Stimulated activated CD4-positive, alpha-beta T cell treated with anti-CD3 and anti-CD28 coated beads, TNF-alpha, amount 100 ng/mL, for 4 hours (primary cell): ENCODE measurements at regions not wholly inside any gene's neighbourhood (a gene's known extent, or its start where the extent isn't known, plus 50 kb on each side); places are given as distances from the start of the nearest gene placed in this dataset.

Source experiments
- DNase-seq, 3 experiments: peaks; one replicate each; pipeline ENCODE4 v3.0.0-alpha.2; 2020; ENCODE audit warnings: low read depth in 3 of 3

DNA sequence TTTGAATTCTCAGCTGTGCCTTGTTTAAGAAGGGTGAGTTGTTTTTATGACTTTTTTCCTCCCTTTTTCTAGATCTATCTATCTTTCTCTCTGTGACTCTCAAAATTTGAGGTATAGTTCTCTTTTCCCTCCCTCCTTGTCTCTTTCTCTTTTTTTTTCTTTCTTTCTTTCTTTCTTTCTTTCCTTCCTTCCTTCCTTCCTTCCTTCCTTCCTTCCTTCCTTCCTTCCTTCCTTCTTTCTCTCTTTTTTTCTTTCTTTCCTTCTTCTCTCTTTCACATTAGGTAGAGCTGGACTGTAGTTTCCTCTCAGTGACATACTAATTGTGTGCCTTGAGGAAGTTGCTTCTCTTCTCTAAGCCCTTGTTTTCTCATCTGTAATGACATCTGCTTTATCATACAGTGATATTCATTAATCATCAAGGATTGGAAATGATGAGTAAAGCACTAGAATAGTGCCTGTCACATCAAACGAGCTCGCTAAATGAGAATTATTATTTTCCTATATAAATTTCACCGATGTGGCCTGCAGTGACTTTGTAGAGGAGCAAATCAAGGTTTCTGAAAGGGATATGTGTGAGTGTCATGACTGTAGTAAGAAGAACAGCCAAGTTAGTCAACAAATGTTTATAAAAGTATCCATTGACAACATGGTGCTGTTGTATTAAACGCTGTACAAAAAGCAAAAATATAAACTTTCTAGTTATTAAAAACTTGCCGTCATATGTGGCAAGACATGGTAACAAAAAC is 78.9 kb upstream of the SLC38A2 start:
- DNase-seq = no peak

DNA sequence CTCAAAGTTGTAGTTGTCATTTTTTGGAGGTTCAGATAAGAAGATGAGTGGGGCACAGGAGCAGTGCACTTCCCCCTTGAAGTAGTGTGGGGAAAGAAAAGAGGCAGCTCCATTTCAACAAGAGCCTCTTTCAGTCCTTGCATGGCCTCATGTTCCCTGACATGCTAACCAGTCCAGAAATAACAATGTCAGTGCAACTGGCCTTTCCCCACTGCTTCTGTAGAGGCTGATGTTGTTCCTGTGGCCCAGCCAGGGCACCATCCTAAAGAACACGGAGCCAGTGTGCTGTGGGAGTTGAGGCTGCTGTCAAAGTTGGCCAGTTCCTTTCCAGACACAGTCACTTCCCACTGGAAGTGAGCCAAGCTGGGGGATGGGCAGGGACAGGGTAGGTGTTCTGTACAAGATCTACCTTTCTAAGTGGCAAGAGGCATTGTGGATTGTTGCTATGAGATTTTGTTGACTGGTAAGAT is 77.7 kb upstream of the SLC38A2 start:
- DNase-seq = no peak

DNA sequence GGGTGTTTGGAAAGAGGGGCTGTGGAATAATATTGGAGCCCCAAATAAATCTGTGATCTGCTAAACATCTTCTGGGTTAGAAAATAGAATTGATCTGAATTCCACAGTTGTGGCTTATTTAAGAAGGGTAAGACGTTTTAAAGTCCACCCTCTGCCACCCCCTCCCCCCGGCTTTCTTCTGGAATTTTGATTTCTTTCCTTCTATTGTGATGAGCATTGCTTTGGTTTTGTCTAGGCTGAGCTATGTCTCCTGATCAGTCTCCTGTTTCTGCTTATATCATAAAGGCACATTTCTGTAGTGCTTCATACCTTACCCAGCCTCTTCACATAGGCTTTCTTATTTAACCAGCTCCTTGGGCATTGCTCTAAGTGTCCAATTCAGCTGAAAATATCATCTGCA is 77.3 kb upstream of the SLC38A2 start:
- no peak for DNase-seq

DNA sequence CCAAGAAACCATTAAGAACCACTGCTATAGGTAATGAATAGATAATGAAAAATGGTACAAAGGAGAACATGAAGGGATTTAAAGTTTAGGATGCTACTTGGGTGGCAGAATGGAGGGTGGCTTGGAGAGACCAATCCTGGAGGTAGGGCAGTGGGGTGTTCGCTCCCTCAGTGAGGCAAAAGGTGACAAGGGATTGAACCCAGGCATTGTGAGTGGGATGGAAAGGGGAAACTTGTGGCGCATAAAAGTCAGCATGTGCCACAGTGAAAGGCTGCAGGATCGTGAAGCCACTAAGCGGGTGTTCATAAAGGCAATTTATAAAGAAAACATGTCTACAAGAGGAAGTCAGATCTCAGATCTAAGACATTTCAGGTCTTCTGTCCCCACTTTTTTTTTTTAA is 76.7 kb upstream of the SLC38A2 start:
- no peak for DNase-seq

DNA sequence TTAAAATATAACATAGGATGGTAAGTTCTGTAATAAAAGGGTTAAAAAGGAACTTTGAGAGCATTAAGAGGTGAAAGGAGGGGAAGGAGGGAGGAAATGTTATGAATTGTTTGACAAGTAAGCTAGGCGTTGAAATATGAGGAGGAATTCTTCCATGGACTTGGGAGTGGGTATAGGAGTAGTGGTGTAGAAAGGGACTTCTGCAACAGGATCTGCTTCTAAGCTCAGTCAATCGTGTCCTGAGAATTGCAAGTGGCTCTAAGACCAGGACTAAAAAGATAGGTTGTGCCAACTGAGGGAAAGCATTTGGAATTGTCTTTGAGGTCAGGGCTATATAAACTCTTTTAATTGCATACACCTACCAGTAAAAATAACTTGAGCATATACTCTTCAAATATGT is 74.1 kb upstream of the SLC38A2 start:
- DNase-seq = no peak

DNA sequence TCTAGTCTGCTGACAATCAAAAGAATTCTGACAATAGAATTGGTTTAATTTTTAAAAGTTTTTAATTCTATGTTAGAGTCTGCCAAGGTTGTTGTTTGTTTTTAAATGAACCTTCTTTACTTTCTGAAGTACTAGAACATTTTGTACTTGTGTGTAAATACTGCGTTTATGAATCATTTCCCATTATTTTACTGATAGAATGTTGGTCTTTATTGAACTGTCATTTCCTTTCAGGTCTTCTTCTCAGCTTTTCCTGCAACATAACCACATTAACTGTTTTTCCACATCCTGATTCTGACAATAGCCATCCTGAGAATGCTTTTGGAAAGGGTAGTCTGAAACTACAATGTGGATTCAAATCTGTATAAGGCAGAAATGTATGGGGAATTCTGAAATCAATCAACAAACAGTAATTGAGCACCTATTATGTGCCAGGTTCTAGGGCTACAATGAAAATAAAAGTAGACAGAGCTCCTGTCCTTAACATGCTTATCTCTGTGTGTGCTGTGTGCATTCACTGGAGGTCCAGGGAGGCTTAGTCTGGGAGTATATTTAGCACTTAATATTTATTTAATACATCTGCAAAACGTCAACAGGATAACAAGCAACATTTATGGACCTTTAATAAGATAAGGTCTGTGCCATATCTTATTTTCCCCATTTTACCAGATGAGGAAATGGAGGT is 73.1 kb upstream of the SLC38A2 start:
- no peak for DNase-seq

DNA sequence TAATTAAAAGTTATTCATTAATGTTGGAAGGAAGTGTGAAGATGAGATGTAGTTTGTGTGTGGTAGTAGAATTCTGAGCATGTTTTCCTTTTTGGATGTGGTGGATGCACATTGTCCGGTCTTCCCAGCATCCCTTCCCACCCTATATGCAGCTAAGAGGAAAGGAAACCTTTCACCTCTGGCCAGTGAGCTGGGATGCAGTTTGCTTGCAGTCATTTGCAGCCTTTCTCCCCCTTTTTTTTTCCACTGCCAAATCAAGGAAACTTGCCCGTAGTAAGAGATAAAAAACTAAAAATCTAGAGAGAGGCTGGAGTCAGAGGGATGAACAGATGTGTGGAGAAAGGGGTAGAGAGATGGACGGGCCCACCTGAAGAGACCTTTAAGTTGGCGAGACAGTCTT is 72.5 kb upstream of the SLC38A2 start:
- no peak for DNase-seq

DNA sequence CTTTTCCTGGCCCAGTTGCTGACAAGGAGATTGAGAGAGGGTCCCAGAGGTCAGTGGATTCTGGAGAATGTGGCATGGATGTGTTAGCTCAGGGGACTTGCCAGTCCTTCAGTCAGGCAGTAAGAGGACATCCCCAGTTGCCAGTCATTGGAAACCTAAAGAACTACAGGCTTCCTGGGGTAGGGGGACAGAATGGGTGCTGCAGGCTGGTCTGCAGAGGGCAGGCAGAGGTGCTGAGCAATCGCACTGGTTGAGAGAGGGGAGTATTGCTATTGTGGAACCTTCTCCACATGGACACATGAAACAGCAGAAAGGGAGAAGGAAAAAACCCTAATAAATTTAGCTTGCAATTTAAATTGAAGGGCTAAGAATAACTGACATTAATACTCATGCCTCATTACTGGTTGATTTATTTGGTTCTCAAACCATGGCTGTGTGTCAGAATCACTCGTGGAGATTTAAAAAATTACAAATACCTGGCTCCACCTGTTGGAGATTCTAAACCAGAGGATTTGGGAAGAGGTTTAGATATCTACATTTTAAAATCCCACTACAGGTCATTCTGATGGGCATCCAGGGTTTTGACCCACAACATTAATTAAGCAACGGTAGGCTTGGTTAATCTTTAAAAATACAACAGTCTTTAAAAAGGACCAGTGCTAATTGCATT is 71.2 kb upstream of the SLC38A2 start:
- no peak for DNase-seq

DNA sequence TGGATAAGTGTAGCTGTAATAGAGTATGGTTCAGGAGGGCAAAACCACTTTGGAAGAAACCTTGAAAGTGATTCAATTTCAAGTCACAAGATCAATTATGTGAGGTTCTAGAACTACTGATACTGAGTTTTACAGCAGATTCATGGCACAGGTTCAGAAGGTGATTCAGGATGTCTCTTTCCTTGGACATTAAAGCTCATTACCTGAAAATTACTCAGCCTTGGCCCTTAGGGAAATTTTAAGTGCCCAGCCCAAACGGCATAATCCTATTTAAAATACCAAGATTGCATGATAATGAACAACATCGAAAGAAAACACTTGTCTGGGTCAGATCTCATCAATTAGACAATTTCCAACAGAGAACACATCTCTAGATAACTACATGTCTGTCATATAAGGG is 70.2 kb upstream of the SLC38A2 start:
- no peak for DNase-seq

DNA sequence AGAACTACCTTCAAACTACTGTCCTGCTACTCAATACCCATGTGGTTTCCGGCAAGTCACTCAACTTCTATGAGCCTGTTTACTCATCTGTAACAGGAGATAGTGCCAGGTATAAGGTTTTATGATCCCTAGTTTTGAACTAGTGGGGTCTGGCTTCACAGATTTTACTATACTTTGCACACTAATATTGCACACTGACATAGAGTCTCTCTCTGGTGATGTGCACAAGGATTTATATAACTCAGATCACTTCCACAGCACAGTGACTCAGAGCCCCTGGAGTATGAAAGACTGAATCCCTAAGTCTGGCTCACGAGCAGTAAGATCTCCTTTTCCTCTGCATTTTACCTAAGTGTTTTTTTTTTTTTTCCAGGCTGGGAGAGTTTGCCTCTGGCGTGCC is 69.7 kb upstream of the SLC38A2 start:
- no peak for DNase-seq

DNA sequence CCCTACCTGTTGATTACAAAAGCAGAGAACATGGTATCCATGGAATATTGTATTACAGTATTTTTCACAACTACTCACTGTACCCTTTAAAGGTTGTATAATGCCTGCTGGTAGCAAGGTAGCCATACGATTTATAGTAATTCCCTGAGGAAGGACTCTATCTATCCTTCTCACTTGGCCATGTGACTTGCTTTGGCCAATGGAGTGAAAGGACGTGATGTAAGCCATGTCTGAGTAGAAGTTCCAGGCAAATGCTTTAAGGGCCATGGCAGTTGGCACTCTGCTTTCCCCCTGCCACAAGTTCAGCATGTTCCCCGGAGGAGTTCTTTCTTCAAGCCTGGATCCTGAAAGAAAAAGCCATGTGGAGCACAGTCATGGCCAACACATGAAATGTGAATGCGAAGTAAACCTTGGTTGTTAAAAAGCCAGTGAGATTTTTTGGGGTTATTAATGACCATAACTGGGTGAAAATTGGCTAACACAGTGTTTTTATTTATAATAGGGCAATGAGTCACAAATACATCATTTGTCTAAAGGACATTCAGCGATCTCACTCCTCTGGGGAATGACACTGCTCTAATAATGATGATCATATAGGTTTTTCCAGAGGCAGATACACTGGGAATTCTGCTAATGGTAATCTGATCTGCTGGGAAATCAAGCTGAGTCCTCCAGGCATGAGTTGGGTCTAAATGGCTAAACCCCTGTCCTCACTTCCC is 67.4 kb upstream of the SLC38A2 start:
- DNase-seq = no peak

DNA sequence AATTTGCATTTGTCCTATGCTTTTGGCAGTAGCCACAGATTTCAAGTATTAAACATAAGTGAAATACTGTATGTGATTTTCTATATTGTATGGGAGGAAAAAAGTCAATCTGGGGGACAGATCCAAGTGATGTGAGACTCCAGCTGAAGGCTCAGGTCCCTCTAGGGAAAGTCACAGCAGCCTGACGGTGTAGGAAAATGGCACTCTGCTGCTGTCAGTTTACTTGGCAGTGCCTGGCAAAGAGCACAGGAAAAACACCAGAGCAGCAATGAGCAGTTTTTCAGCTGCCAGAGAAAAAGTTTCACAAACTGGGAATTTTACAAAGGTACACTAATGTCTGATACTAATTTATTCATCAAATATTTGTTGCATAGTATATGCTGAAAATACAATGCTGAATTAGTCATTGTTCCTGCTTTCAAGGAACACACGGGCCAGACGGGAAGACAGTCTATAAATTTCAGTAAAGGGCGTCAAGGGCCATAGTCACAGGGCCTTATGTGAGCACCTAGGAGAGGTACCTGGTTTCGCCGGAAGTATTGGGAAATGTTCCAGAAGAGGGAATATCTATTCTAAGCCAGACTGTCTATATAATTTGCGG is 66.2 kb upstream of the SLC38A2 start:
- DNase-seq = no peak

DNA sequence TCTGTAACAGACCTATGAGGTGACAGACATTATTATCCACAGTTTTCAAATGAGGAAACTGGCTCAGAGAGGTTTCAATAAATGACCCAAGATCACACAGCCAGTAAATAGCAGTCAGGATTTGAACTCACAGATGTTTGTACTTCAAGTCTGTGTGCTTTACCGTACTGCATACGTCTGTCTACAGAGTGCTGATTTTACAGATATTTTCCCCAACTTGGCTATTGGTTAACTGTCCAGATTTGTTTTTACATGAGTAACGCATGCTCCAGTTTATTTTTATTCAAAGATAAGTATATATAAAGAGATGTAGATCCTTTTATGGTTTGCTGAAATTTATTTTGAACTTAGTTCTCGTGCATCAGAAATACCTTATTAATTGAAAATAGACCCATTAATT is 65.7 kb upstream of the SLC38A2 start:
- no peak for DNase-seq

DNA sequence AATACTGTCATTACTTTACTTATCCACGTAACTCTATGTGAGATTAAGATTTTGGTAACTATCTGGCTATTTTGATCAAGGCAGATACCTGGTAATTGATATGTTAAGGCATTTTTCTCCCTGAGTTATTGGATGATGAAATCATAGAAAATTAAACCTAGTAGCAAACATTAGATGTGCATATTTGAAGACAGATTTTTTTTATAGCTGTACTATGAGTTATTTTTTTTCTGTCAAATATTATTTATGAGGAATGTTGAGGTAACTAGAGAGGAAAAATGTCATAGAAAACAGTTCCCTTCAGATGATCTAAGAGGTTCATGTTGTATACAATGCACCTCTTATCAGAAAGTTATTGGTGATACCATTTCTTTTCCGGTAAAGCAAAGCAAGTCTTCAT is 64.9 kb upstream of the SLC38A2 start:
- DNase-seq = no peak

DNA sequence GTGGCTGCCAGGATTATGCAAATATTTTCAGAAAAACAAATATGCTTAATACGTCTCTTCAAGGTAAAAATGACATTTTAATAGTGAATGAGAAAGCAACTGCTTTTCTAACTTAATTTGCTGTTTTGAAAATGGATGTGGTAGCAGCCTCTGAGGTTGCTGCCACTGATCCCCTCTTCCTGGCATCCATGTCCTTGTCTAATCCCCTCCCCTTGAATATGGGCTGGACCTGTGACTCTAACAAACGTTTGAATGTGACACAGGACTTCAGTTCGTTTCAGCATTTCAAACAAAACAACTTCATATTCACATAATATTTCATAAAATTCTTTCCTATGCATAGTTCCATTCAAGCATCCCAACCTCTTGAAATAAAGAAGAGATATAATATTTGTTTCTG is 64.2 kb upstream of the SLC38A2 start:
- no peak for DNase-seq

DNA sequence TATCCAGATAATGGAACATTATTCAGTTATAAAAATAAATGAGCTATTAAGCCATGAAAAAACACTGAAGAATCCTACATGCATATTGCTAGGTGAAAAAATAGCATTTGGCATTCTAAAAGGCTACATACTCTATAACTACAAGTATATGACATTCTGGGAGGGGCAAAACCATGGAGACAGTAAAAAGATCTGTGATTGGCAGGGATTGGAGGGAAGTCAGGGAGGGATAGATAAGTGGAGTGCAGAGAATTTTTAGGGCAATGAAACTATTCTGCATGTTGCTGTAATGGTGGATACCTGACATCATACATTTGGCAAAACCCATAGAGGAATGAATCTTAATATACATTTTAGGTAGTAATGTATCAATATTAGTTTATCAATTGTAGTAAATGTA is 63.1 kb upstream of the SLC38A2 start:
- no peak for DNase-seq

DNA sequence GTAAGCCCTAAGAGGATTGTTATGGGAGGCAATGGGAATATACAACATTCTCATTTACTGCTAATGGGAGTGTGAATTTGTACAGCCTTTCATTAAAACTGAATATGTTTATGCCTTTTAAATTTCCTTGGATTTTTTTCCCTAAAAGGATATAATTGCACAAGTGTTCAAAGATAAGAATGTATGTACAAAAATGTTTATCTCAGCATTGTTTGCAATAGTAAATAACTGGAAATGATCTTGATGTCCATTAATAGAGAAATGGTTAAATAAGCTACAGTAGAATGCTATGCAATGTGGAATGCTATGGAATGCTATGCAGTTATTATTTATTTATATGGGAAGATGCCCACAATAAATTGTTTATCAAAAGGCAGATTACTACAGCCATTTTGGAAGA is 62.5 kb upstream of the SLC38A2 start:
- DNase-seq = no peak

DNA sequence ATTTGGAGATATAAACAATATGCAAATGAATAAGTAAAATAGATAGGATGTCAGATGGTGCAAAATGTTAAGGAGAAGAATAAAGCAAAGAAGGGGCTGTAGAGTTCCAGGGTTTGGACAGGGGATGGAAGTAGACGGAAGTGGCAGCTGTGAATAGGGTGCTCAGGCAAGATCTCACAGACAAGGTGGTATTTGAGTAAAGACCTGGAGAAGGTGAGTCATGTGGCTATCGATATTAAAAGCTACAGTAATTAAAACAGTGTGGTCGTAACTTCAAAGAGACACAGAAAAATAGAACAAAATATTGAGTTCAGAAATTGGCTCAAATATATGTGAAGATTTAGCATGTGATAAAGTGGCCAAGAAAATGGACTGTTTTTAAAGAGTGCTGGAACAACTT is 61.3 kb upstream of the SLC38A2 start:
- DNase-seq = no peak

DNA sequence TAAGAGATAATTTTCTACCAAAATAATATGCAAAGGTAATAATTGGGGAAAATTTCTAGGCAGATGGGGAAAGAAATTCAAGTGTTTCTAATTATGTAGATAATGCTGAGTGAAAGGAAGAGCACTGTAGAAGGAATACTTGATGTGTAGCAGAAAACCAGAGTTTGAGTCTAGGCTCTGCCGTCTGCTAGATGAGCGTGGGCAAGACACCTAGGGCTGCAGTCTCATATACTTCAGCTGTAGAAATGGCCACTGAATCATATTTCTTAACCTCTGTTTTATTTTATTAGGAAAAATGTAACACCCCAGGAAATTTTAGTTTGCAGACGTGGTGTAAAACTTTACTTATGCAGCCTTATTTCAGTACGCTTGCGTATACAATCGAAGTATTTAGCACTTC is 59.8 kb upstream of the SLC38A2 start:
- DNase-seq = no peak

DNA sequence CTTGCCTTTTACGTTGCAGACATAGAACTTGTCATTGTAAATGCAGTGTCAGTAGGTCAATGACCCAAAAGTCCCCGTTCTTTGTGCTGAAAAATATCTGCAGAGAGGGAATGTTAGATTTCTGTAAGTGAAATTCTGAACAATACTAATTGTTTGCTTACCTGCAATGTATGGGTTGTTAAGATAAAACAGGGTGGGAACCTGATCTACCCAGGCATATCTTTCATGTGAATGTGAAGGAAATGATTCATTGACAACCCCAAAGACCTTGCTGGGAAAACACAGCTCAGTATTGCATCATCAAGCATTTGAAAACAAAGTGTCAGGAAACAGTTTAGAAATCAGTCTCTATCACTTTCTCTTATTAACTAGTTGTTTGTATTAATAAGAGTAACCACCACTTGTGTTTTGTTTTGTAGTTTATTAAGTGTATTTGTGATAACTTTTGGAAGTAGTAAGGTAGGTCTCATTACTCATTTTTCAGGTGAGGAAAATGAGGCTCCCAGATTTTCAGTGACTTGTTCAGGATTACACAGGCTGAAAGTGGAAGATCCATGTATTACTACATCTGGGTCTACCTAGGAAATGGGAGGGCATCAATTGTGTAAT is 57.9 kb upstream of the SLC38A2 start:
- DNase-seq = no peak
